ENCODE measurements at regions not wholly inside any gene's neighbourhood (a gene's known extent, or its start where the extent isn't known, plus 50 kb on each side); places are given as distances from the start of the nearest gene placed in this dataset.

DNA sequence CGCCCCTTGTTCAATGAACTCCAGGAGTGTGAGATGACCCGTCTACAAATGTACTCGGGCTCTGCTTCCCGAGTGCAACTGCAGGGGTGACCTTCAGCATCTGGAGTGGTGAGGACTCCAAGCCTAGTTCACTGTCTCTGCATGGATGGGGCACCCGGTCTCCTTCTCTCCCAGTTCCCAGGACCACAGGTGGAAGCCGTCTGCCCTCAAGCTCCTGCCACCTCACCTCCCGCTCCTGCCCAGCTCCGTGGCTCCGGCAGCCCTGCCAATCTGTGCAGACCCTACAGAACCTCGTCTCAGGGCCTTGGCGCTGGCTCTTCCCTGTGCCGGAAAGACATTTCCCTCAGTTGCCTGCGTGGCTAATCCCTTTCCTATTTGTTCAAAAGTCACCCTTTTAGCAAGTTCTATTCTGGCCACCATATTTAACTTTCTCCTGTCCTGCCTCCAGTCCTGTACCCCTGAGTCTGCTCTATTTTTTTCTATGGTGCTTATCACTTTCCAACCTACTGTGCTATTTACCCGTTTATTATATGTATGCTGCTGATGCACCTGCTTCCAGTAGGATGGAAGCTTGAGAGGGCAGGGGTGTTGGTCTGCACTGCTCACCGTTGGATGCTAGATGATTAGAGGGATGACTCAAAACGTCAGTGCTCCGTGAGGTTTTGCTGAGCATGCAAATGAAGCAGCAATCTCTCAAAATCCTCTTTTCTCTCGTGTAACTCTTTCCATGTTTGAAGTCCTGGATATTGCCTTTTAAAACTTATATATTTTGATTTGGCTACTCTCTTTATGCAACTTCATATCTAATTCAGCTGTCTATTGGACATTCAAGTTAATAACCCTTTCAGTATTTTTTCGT lies 641.4 kb downstream of the ACTR3B start:
- H3K27ac Mint-ChIP-seq, result no peak overlapping the region

GRCh38 chr7:153401795-153402720 lies 642.5 kb downstream of the ACTR3B start:
- Mint-ChIP-seq H3K27me3 (ENCODE audit: low read depth) (no peaks in the 10 kb centered on the region), H3K9me3 (peaks cover 86% of the 10 kb centered on the region), H3K36me3 (no peaks in the 10 kb centered on the region), H3K4me1 (no peaks in the 10 kb centered on the region), H3K27ac (no peak overlapping the region), H3K4me3 (no peak overlapping the region)
- no peak for TF ChIP-seq CTCF (IDR thresholded peaks at IDR 0.05; ENCODE audit: unreplicated experiment)
- no peak for DNase-seq (ENCODE audit: low spot score in 2 of 2, unreplicated experiment in 2 of 2)

More for the DNA sequence above, 641.4 kb downstream of the ACTR3B start:
- H3K36me3 Mint-ChIP-seq, result no peaks in the 10 kb centered on the region
- no peaks in the 10 kb centered on the region for H3K4me1 Mint-ChIP-seq
- DNase-seq (ENCODE audit: low spot score in 2 of 2, unreplicated experiment in 2 of 2), result no peak
- no peaks in the 10 kb centered on the region for H3K27me3 Mint-ChIP-seq (ENCODE audit: low read depth)
- peaks cover 82% of the 10 kb centered on the region for H3K9me3 Mint-ChIP-seq
- no peak for TF ChIP-seq CTCF (IDR thresholded peaks at IDR 0.05; ENCODE audit: unreplicated experiment)
- H3K4me3 Mint-ChIP-seq, result no peak overlapping the region

- Mint-ChIP-seq H3K4me3 (no peak overlapping the region), H3K27me3 (ENCODE audit: low read depth) (no peaks in the 10 kb centered on the region), H3K36me3 (no peaks in the 10 kb centered on the region), H3K27ac (no peak overlapping the region), H3K9me3 (peaks cover 87% of the 10 kb centered on the region), H3K4me1 (no peaks in the 10 kb centered on the region)
- no peak for TF ChIP-seq CTCF (IDR thresholded peaks at IDR 0.05; ENCODE audit: unreplicated experiment)
- no peak for DNase-seq (ENCODE audit: low spot score in 2 of 2, unreplicated experiment in 2 of 2)
Measured at GRCh38 chr7:153402721-153403541, 643.4 kb downstream of the ACTR3B start.

GRCh38 chr7:153404124-153404523 lies 644.6 kb downstream of the ACTR3B start:
- DNase-seq (ENCODE audit: low spot score in 2 of 2, unreplicated experiment in 2 of 2), result no peak
- Mint-ChIP-seq H3K4me1 (no peaks in the 10 kb centered on the region), H3K27ac (no peak overlapping the region), H3K36me3 (no peaks in the 10 kb centered on the region), H3K4me3 (no peak overlapping the region), H3K27me3 (ENCODE audit: low read depth) (no peaks in the 10 kb centered on the region), H3K9me3 (peaks cover 91% of the 10 kb centered on the region)
- TF ChIP-seq CTCF (IDR thresholded peaks at IDR 0.05; ENCODE audit: unreplicated experiment), result no peak

DNA sequence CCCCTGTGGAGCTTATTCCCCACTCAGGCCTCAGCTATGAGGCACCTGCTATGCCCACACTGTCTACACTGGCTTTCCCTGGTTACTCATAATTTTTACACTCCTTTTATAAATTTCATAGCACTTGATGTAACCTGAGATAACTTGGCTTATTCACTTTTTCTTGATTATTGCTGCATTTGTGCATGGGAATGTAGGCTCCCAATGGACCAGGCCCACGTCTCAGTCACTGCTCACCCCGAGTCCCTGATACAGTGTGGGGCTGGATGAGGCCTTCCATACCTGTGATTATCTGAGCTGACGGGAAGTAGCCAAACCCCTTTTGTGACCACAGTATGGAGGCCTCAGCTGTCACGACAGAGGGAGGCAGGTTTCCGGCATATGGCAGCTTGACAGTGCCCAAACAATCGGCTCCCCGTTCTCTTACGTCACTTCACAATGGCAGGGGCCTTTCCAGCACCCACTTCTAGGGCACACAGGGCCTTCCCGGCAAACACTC lies 645.3 kb downstream of the ACTR3B start:
- DNase-seq (ENCODE audit: low spot score in 2 of 2, unreplicated experiment in 2 of 2), result no peak
- TF ChIP-seq CTCF (IDR thresholded peaks at IDR 0.05; ENCODE audit: unreplicated experiment), result no peak
- Mint-ChIP-seq H3K4me3 (no peak overlapping the region), H3K27ac (no peak overlapping the region), H3K27me3 (ENCODE audit: low read depth) (no peaks in the 10 kb centered on the region), H3K9me3 (peaks cover 95% of the 10 kb centered on the region), H3K36me3 (no peaks in the 10 kb centered on the region), H3K4me1 (no peaks in the 10 kb centered on the region)

All from mesothelial cell of epicardium (in vitro differentiated cells).